Gastroesophageal sphincter (tissue), 4 donors: ENCODE measurements at regions not wholly inside any gene's neighbourhood (a gene's known extent, or its start where the extent isn't known, plus 50 kb on each side); places are given as distances from the start of the nearest gene placed in this dataset.

ENCODE experiments used
- ATAC-seq: fragments of 150-250 bp; one replicate; pipeline ENCODE4 v1.9.1; 2016; ENCODE audit warnings: mild to moderate bottlenecking, moderate library complexity
- H3K27ac ChIP-seq, 4 donors: fragments of 200-600 bp; sonication (generic) in 3 of 4; 1 replicate in 3 of 4; 2 replicates in 1 of 4; pipeline ENCODE4 v1.5.1; 2016 to 2019
- H3K27me3 ChIP-seq: fragments of 200-600 bp; sonication (generic); one replicate; pipeline ENCODE4 v1.5.1; 2019
- H3K36me3 ChIP-seq, 2 donors: fragments of 200-600 bp; sonication (generic); one replicate each; pipeline ENCODE4 v1.5.1; 2019; ENCODE audit warnings: control low read depth in 1 of 2
- H3K4me1 ChIP-seq, 3 donors: fragments of 200-600 bp; sonication (generic); 1 replicate in 2 of 3; 2 replicates in 1 of 3; pipeline ENCODE4 v1.5.1; 2016 to 2019; ENCODE audit warnings: control low read depth in 2 of 3
- H3K4me3 ChIP-seq, 2 donors: fragments of 200-600 bp; sonication (generic); one replicate each; pipeline ENCODE4 v1.5.1; 2019; ENCODE audit warnings: mild to moderate bottlenecking in 1 of 2, moderate library complexity in 1 of 2
- H3K9me3 ChIP-seq, 3 donors: fragments of 200-600 bp; sonication (generic); one replicate each; pipeline ENCODE4 v1.5.1; 2017 to 2019; ENCODE audit warnings: control low read depth in 2 of 3
- EP300 ChIP-seq: sonication (generic); formaldehyde crosslinking; IDR thresholded peaks from one replicate; pipeline ENCODE4 v1.6.1; 2017; ENCODE audit warnings: antibody characterized with exemption, mild to moderate bottlenecking
- POLR2A ChIP-seq, 2 donors: fragments of 450-650 bp; IDR thresholded peaks; one replicate each; pipeline ENCODE4 v1.6.1; 2017; ENCODE audit warnings: antibody characterized with exemption in 2 of 2, mild to moderate bottlenecking in 2 of 2, moderate library complexity in 1 of 2
- POLR2AphosphoS5 ChIP-seq: sonication (generic); formaldehyde crosslinking; IDR thresholded peaks from one replicate; pipeline ENCODE4 v1.6.1; 2017; ENCODE audit warnings: antibody characterized with exemption
- WGBS, 2 donors: methylation state at CpG; one replicate each; pipeline ENCODE4 v1.1.5; 2018; ENCODE audit warnings: low coverage in 1 of 2; 5-methylcytosine and 5-hydroxymethylcytosine counted together
- TF ChIP-seq, protein P1 (sequence below), 4 experiments: fragments of 200-600 bp in 2 of 4; fragments of 450-650 bp in 2 of 4; sonication (generic) in 1 of 4; IDR thresholded peaks; one replicate each; pipeline ENCODE4 v1.5.1; 2017 to 2019; ENCODE audit warnings: antibody characterized with exemption in 4 of 4, mild to moderate bottlenecking in 2 of 4, moderate library complexity in 2 of 4

DNA sequence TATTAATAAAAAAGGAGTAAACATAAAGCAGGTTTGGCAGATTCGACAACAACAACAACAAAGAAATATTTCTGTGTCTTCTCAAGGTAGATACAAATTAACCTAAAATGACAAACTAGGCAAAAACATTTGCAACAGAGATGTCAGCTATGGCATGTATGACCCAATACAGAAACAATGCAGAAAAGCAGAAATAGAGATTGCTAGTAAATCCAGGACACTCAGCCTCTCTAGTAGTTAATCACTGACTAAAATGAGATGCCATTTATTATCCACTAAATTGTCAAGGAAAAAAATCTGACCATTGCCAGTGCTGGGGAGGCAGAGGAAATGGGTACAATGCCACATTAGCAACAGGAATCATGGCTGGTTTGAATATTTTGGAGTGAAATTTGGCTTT, 250.5 kb downstream of the TEX29 start:
- no peaks in the 10 kb centered on the region for H3K4me1 ChIP-seq
- peaks cover 0 to 37% (median 0%) of the 10 kb centered on the region in 3 donors for H3K9me3 ChIP-seq
- no peak overlapping the region for H3K4me3 ChIP-seq
- H3K27me3 ChIP-seq: peaks cover 70% of the 10 kb centered on the region
- H3K27ac ChIP-seq: no peak overlapping the region
- WGBS, 2 donors: 75 to 89% methylated on average over 1 of the region's 1 CpG
- TF ChIP-seq POLR2AphosphoS5 (no peak), EP300 (no peak), POLR2A (IDR thresholded peaks at IDR 0.05) (no peak)
- TF ChIP-seq, protein P1, sequence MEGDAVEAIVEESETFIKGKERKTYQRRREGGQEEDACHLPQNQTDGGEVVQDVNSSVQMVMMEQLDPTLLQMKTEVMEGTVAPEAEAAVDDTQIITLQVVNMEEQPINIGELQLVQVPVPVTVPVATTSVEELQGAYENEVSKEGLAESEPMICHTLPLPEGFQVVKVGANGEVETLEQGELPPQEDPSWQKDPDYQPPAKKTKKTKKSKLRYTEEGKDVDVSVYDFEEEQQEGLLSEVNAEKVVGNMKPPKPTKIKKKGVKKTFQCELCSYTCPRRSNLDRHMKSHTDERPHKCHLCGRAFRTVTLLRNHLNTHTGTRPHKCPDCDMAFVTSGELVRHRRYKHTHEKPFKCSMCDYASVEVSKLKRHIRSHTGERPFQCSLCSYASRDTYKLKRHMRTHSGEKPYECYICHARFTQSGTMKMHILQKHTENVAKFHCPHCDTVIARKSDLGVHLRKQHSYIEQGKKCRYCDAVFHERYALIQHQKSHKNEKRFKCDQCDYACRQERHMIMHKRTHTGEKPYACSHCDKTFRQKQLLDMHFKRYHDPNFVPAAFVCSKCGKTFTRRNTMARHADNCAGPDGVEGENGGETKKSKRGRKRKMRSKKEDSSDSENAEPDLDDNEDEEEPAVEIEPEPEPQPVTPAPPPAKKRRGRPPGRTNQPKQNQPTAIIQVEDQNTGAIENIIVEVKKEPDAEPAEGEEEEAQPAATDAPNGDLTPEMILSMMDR (IDR thresholded peaks at IDR 0.05): no peak
- no peak for ATAC-seq
- no peaks in the 10 kb centered on the region for H3K36me3 ChIP-seq

DNA sequence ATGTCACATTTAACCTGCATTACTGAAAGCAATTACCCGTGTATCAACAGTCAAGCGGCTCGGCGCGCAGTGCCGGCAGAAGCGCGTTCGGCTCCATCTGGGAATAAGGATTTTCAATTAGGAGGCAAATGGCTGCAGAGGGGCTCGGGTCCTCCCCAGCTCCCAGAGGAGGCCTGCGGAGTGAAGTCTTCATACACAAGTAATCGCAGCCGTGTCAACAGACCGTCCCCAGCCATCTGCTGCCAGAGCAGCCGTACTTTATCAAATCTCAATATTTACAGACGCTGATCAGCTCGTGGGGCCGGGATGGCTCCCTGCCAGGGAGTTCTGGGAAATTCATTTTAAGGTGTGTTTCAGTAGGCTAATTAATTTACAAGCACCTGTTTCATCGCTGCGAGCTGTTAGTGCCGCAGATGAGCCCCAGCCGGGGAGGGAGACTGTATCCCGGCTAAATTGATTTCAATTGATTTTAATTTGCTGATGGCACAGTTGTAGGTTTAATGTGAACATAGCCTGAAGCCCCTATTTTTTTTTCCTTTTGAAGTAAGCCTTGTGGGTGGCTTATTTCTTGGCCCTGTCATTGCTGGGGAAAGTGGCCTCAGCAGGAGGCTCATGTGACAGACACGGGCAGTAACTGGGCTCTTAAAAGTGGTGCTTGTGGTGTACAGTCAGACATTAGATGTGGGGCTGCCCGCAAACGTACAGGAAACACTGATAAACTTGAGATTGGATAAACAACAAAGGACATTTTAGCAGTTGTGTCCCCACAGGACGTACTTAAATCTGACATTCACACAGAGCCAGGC, 252.7 kb downstream of the TEX29 start:
- Histone ChIP-seq H3K4me3 (no peak overlapping the region), H3K27me3 (peaks cover 72% of the 10 kb centered on the region), H3K4me1 (no peaks in the 10 kb centered on the region), H3K36me3 (no peaks in the 10 kb centered on the region), H3K27ac (no peak overlapping the region), H3K9me3 (peaks cover 0 to 37% (median 0%) of the 10 kb centered on the region in 3 donors)
- TF ChIP-seq POLR2AphosphoS5 (no peak), POLR2A (IDR thresholded peaks at IDR 0.05) (no peak), EP300 (no peak)
- TF ChIP-seq, protein P1 (IDR thresholded peaks at IDR 0.05): no peak
- WGBS, 2 donors: 39 to 62% methylated on average over 15 to 26 of the region's 27 CpGs
- no peak for ATAC-seq

DNA sequence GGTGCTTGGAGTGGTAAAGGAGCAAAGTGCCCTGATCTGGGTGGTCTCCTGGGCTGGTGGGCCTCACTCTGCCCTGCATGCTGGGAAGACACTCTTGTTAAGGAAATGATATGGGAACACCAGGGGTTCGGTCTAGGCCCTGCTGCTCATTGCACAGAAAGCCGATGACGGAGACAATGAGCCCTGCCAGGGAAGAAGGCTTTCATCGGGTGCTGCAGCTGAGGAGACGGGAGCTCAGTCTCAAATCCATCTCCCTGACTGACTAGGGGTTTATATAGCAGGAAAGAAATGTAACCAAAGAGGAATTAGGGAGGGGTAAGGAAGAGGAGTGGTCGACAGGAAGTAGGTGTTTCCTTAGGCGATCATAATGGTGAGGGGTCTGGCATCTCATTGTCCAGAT, 253.4 kb downstream of the TEX29 start:
- H3K27ac ChIP-seq: no peak overlapping the region
- no peaks in the 10 kb centered on the region for H3K36me3 ChIP-seq
- WGBS, 2 donors: 72 to 77% methylated on average over 2 to 7 of the region's 7 CpGs
- no peak for TF ChIP-seq POLR2A (IDR thresholded peaks at IDR 0.05)
- no peak for TF ChIP-seq EP300
- TF ChIP-seq, protein P1 (IDR thresholded peaks at IDR 0.05): no peak
- TF ChIP-seq POLR2AphosphoS5: no peak
- H3K4me1 ChIP-seq: no peaks in the 10 kb centered on the region
- no peak for ATAC-seq
- peaks cover 66% of the 10 kb centered on the region for H3K27me3 ChIP-seq
- H3K9me3 ChIP-seq: peaks cover 0 to 33% (median 0%) of the 10 kb centered on the region in 3 donors
- H3K4me3 ChIP-seq: no peak overlapping the region

DNA sequence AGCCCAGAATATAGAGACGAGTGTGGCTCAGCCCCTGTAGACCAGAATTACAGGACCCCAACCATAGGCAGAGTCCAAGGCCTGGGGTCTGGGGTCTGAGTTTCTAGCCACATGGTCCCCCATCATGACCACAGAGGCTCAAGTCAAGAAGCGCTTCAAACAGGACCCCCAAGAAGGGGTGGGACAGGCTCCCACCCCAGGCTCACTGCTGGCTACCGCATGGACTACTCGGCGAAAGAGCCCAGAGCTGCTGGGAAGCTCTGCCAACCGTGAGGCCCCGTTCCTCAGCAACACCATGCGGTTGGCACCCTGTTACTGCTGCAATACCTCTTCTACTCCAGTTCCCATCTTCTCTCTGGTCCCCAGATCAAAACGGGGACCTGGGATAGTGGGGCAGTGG, 254.8 kb downstream of the TEX29 start:
- Histone ChIP-seq H3K4me3 (no peak overlapping the region), H3K36me3 (no peaks in the 10 kb centered on the region), H3K9me3 (peaks cover 0 to 34% (median 0%) of the 10 kb centered on the region in 3 donors), H3K27ac (no peak overlapping the region), H3K27me3 (peaks cover 58% of the 10 kb centered on the region), H3K4me1 (no peaks in the 10 kb centered on the region)
- ATAC-seq: no peak
- 83 to 93% methylated on average over 2 to 3 of the region's 9 CpGs for whole genome bisulfite sequencing, 2 donors
- TF ChIP-seq, protein P1 (IDR thresholded peaks at IDR 0.05): no peak
- TF ChIP-seq EP300 (no peak), POLR2AphosphoS5 (no peak), POLR2A (IDR thresholded peaks at IDR 0.05) (no peak)

DNA sequence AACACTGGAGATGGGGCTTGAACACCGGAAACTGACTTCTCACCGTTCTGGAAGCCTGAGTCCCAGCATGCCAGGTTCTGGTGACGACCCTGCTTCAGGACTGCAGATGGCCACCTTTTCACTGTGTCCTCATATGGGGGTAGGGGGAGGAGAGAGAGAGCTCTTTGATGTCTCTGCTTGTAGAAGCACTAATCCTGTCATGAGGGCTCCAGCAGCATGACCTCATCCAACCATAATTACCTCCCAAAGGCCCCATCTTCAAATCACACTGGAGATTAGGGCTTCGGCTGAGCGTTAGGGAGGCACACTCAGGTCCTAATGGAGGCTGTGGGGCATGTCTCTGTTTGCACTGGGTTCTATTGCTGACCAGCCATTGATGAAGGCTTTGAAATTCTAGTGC, 255.3 kb downstream of the TEX29 start:
- no peak for ATAC-seq
- peaks cover 57% of the 10 kb centered on the region for H3K27me3 ChIP-seq
- TF ChIP-seq, protein P1 (IDR thresholded peaks at IDR 0.05): no peak
- TF ChIP-seq POLR2AphosphoS5 (no peak), EP300 (no peak), POLR2A (IDR thresholded peaks at IDR 0.05) (no peak)
- H3K4me1 ChIP-seq: no peaks in the 10 kb centered on the region
- H3K9me3 ChIP-seq: peaks cover 0 to 38% (median 0%) of the 10 kb centered on the region in 3 donors
- 47% methylated on average over 2 of the region's 5 CpGs; no CpG with 5 or more reads in 1 of the 2 donors for WGBS, 2 donors
- H3K27ac ChIP-seq: no peak overlapping the region
- H3K36me3 ChIP-seq: no peaks in the 10 kb centered on the region
- H3K4me3 ChIP-seq: no peak overlapping the region
